ENCODE measurements at regions not wholly inside any gene's neighbourhood (a gene's known extent, or its start where the extent isn't known, plus 50 kb on each side); places are given as distances from the start of the nearest gene placed in this dataset.

- DNase-seq (ENCODE audit: low spot score): no peak
- Histone ChIP-seq H3K27me3 (ENCODE audit: insufficient read depth) (no peaks in the 10 kb centered on the region), H3K9me2 (ENCODE audit: insufficient read depth) (no peaks in the 10 kb centered on the region; the same call in 1 of the 2 replicates), H3K4me3 (no peak overlapping the region), H3K79me2 (replicated peaks; ENCODE audit: insufficient read depth) (no peaks in the 10 kb centered on the region), H2AFZ (no peak overlapping the region), H3K36me3 (ENCODE audit: insufficient read depth) (no peaks in the 10 kb centered on the region), H3F3A (replicated peaks; ENCODE audit: low read depth) (no peaks in the 10 kb centered on the region), H3K4me1 (ENCODE audit: insufficient read depth) (no peaks in the 10 kb centered on the region), H3K27ac (ENCODE audit: low read depth) (no peak overlapping the region), H4K20me1 (replicated peaks; ENCODE audit: insufficient read depth) (no peaks in the 10 kb centered on the region), H3K4me2 (no peak overlapping the region)
- Mint-ChIP-seq H3K27me3 (ENCODE audit: insufficient read depth, low read depth, poor library complexity) (no peaks in the 10 kb centered on the region), H3K4me1 (no peaks in the 10 kb centered on the region), H3K9me3 (no peaks in the 10 kb centered on the region), H3K36me3 (ENCODE audit: low read depth) (no peaks in the 10 kb centered on the region), H3K4me3 (no peak overlapping the region), H3K27ac (no peak overlapping the region; the same call in 1 of the 2 replicates)
- no peak for ATAC-seq
- TF ChIP-seq NANOG (IDR thresholded peaks at IDR 0.05; ENCODE audit: borderline replicate concordance) (no peak), CREB1 (CRISPR knock-in tag; IDR thresholded peaks at IDR 0.05; ENCODE audit: low read depth) (no peak), EZH2 (IDR thresholded peaks at IDR 0.05; ENCODE audit: low read depth, unreplicated experiment) (no peak), POLR2AphosphoS5 (IDR thresholded peaks at IDR 0.05; ENCODE audit: low read depth) (no peak)
- TF ChIP-seq, protein P1, sequence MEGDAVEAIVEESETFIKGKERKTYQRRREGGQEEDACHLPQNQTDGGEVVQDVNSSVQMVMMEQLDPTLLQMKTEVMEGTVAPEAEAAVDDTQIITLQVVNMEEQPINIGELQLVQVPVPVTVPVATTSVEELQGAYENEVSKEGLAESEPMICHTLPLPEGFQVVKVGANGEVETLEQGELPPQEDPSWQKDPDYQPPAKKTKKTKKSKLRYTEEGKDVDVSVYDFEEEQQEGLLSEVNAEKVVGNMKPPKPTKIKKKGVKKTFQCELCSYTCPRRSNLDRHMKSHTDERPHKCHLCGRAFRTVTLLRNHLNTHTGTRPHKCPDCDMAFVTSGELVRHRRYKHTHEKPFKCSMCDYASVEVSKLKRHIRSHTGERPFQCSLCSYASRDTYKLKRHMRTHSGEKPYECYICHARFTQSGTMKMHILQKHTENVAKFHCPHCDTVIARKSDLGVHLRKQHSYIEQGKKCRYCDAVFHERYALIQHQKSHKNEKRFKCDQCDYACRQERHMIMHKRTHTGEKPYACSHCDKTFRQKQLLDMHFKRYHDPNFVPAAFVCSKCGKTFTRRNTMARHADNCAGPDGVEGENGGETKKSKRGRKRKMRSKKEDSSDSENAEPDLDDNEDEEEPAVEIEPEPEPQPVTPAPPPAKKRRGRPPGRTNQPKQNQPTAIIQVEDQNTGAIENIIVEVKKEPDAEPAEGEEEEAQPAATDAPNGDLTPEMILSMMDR (conservative IDR thresholded peaks at IDR 0.05; ENCODE audit: low read depth in 2 of 2): no peak
- TF ChIP-seq, protein P2, sequence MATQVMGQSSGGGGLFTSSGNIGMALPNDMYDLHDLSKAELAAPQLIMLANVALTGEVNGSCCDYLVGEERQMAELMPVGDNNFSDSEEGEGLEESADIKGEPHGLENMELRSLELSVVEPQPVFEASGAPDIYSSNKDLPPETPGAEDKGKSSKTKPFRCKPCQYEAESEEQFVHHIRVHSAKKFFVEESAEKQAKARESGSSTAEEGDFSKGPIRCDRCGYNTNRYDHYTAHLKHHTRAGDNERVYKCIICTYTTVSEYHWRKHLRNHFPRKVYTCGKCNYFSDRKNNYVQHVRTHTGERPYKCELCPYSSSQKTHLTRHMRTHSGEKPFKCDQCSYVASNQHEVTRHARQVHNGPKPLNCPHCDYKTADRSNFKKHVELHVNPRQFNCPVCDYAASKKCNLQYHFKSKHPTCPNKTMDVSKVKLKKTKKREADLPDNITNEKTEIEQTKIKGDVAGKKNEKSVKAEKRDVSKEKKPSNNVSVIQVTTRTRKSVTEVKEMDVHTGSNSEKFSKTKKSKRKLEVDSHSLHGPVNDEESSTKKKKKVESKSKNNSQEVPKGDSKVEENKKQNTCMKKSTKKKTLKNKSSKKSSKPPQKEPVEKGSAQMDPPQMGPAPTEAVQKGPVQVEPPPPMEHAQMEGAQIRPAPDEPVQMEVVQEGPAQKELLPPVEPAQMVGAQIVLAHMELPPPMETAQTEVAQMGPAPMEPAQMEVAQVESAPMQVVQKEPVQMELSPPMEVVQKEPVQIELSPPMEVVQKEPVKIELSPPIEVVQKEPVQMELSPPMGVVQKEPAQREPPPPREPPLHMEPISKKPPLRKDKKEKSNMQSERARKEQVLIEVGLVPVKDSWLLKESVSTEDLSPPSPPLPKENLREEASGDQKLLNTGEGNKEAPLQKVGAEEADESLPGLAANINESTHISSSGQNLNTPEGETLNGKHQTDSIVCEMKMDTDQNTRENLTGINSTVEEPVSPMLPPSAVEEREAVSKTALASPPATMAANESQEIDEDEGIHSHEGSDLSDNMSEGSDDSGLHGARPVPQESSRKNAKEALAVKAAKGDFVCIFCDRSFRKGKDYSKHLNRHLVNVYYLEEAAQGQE (IDR thresholded peaks at IDR 0.05; ENCODE audit: unreplicated experiment): no peak
- TF ChIP-seq, protein P3, sequence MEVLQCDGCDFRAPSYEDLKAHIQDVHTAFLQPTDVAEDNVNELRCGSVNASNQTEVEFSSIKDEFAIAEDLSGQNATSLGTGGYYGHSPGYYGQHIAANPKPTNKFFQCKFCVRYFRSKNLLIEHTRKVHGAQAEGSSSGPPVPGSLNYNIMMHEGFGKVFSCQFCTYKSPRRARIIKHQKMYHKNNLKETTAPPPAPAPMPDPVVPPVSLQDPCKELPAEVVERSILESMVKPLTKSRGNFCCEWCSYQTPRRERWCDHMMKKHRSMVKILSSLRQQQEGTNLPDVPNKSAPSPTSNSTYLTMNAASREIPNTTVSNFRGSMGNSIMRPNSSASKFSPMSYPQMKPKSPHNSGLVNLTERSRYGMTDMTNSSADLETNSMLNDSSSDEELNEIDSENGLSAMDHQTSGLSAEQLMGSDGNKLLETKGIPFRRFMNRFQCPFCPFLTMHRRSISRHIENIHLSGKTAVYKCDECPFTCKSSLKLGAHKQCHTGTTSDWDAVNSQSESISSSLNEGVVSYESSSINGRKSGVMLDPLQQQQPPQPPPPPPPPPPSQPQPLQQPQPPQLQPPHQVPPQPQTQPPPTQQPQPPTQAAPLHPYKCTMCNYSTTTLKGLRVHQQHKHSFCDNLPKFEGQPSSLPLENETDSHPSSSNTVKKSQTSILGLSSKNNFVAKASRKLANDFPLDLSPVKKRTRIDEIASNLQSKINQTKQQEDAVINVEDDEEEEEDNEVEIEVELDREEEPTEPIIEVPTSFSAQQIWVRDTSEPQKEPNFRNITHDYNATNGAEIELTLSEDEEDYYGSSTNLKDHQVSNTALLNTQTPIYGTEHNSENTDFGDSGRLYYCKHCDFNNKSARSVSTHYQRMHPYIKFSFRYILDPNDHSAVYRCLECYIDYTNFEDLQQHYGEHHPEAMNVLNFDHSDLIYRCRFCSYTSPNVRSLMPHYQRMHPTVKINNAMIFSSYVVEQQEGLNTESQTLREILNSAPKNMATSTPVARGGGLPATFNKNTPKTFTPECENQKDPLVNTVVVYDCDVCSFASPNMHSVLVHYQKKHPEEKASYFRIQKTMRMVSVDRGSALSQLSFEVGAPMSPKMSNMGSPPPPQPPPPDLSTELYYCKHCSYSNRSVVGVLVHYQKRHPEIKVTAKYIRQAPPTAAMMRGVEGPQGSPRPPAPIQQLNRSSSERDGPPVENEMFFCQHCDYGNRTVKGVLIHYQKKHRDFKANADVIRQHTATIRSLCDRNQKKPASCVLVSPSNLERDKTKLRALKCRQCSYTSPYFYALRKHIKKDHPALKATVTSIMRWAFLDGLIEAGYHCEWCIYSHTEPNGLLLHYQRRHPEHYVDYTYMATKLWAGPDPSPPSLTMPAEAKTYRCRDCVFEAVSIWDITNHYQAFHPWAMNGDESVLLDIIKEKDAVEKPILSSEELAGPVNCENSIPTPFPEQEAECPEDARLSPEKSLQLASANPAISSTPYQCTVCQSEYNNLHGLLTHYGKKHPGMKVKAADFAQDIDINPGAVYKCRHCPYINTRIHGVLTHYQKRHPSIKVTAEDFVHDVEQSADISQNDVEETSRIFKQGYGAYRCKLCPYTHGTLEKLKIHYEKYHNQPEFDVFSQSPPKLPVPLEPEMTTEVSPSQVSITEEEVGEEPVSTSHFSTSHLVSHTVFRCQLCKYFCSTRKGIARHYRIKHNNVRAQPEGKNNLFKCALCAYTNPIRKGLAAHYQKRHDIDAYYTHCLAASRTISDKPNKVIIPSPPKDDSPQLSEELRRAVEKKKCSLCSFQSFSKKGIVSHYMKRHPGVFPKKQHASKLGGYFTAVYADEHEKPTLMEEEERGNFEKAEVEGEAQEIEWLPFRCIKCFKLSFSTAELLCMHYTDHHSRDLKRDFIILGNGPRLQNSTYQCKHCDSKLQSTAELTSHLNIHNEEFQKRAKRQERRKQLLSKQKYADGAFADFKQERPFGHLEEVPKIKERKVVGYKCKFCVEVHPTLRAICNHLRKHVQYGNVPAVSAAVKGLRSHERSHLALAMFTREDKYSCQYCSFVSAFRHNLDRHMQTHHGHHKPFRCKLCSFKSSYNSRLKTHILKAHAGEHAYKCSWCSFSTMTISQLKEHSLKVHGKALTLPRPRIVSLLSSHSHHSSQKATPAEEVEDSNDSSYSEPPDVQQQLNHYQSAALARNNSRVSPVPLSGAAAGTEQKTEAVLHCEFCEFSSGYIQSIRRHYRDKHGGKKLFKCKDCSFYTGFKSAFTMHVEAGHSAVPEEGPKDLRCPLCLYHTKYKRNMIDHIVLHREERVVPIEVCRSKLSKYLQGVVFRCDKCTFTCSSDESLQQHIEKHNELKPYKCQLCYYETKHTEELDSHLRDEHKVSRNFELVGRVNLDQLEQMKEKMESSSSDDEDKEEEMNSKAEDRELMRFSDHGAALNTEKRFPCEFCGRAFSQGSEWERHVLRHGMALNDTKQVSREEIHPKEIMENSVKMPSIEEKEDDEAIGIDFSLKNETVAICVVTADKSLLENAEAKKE (CRISPR knock-in tag; IDR thresholded peaks at IDR 0.05): no peak
Observed at GRCh38 chr4:60575336-60575735, 624.8 kb upstream of the ADGRL3 start.
